HG03066 (cell line): ENCODE measurements at regions not wholly inside any gene's neighbourhood (a gene's known extent, or its start where the extent isn't known, plus 50 kb on each side); places are given as distances from the start of the nearest gene placed in this dataset.

Experiments
- ATAC-seq: cut with Tn5 transposase; IDR thresholded peaks from one replicate; pipeline ENCODE4 v1.9.1; 2021; ENCODE audit warnings: low read depth; ENCODE audit not compliant: unreplicated experiment

- peak; percentile 97 for ATAC-seq
Observed at GRCh38 chr5:34522599-34523386, 133.3 kb upstream of the RAI14 start.

GRCh38 chr5:34523387-34523726 lies 132.8 kb upstream of the RAI14 start:
- ATAC-seq = no peak

GRCh38 chr5:34524123-34524522 lies 132.0 kb upstream of the RAI14 start:
- ATAC-seq = no peak

GRCh38 chr5:34525761-34526160 lies 130.4 kb upstream of the RAI14 start:
- no peak for ATAC-seq

GRCh38 chr5:34526682-34527305 lies 129.3 kb upstream of the RAI14 start:
- no peak for ATAC-seq

GRCh38 chr5:34529581-34530331 lies 126.4 kb upstream of the RAI14 start:
- no peak for ATAC-seq

GRCh38 chr5:34530637-34531036 lies 125.5 kb upstream of the RAI14 start:
- ATAC-seq = no peak

GRCh38 chr5:34531751-34532360 lies 124.3 kb upstream of the RAI14 start:
- ATAC-seq = no peak

GRCh38 chr5:34533582-34534522 lies 122.3 kb upstream of the RAI14 start:
- ATAC-seq = peak; percentile 66

- ATAC-seq = no peak
Observed at GRCh38 chr5:34534523-34535103, 121.5 kb upstream of the RAI14 start.

GRCh38 chr5:34535433-34535832 lies 120.7 kb upstream of the RAI14 start:
- no peak for ATAC-seq

GRCh38 chr5:34535944-34536623 lies 120.0 kb upstream of the RAI14 start:
- no peak for ATAC-seq

GRCh38 chr5:34536699-34537098 lies 119.4 kb upstream of the RAI14 start:
- ATAC-seq = no peak

- no peak for ATAC-seq
Observed at GRCh38 chr5:34538026-34538672, 118.0 kb upstream of the RAI14 start.

- ATAC-seq = no peak
Observed at GRCh38 chr5:34539183-34539582, 116.9 kb upstream of the RAI14 start.

- no peak for ATAC-seq
Observed at GRCh38 chr5:34541067-34541466, 115.1 kb upstream of the RAI14 start.

- no peak for ATAC-seq
Observed at GRCh38 chr5:34542818-34543217, 113.3 kb upstream of the RAI14 start.

- no peak for ATAC-seq
Observed at GRCh38 chr5:34543687-34544086, 112.4 kb upstream of the RAI14 start.

- no peak for ATAC-seq
Observed at GRCh38 chr5:34544403-34544802, 111.7 kb upstream of the RAI14 start.
